ENCODE measurements at regions not wholly inside any gene's neighbourhood (a gene's known extent, or its start where the extent isn't known, plus 50 kb on each side); places are given as distances from the start of the nearest gene placed in this dataset.

- no peaks in the 10 kb centered on the region for H3K4me1 ChIP-seq (ENCODE audit: control insufficient read depth, extremely low read depth, insufficient read depth, low read length)
- H3K4me3 ChIP-seq (ENCODE audit: control insufficient read depth in 2 of 3, extremely low read depth in 1 of 3, insufficient read depth in 2 of 3, low read depth in 1 of 3, low read length in 3 of 3): no peak overlapping the region
- no peak overlapping the region for H3K9ac ChIP-seq (ENCODE audit: control insufficient read depth, extremely low read depth, insufficient read depth, low read length)
- H3K9me1 ChIP-seq (ENCODE audit: control insufficient read depth, extremely low read depth, insufficient read depth, low read length): no peaks in the 10 kb centered on the region
- no peaks in the 10 kb centered on the region for H3K36me3 ChIP-seq (ENCODE audit: control insufficient read depth in 2 of 2, extremely low read depth in 1 of 2, insufficient read depth in 2 of 2, low read length in 2 of 2)
- DNase-seq (ENCODE audit: low read depth, low spot score) (no peak), FAIRE-seq (no peak)
- TF ChIP-seq CTCF (optimal IDR thresholded peaks at IDR 0.05 in 1 of 3, IDR thresholded peaks at IDR 0.05 in 1 of 3, conservative IDR thresholded peaks at IDR 0.05 in 1 of 3; ENCODE audit: extremely low read depth in 1 of 3, insufficient read depth in 2 of 3, low read length in 3 of 3) (no peak), EZH2 (IDR thresholded peaks at IDR 0.05; ENCODE audit: low read length) (no peak)
- H4K20me1 ChIP-seq (ENCODE audit: control insufficient read depth, extremely low read depth, insufficient read depth, low read length): no peaks in the 10 kb centered on the region
- dilution Hi-C loops (cut with MboI; ENCODE audit: extremely low pct_ligation_motif_present, low sequenced_read_pairs): no loop called here
- H3K4me2 ChIP-seq (ENCODE audit: control insufficient read depth, extremely low read depth, insufficient read depth, low read depth, low read length): no peak overlapping the region
- no peaks in the 10 kb centered on the region for H3K79me2 ChIP-seq (ENCODE audit: control insufficient read depth, insufficient read depth, low read length)
- no peak overlapping the region for H2AFZ ChIP-seq (ENCODE audit: control insufficient read depth, low read length)
- no peaks in the 10 kb centered on the region for H3K9me3 ChIP-seq (ENCODE audit: control insufficient read depth, low read depth, low read length)
- no peak overlapping the region for H3K27ac ChIP-seq (ENCODE audit: control insufficient read depth, insufficient read depth, low read length)
- H3K27me3 ChIP-seq (ENCODE audit: control insufficient read depth, extremely low read depth, insufficient read depth, low read length): no peaks in the 10 kb centered on the region
Observed at GRCh38 chr20:22003680-22004079, 298.2 kb downstream of the PAX1 start.

GRCh38 chr20:22001886-22002285 lies 296.4 kb downstream of the PAX1 start:
- no peaks in the 10 kb centered on the region for H3K9me3 ChIP-seq (ENCODE audit: control insufficient read depth, low read depth, low read length)
- dilution Hi-C loops (cut with MboI; ENCODE audit: extremely low pct_ligation_motif_present, low sequenced_read_pairs): no loop called here
- H3K9ac ChIP-seq (ENCODE audit: control insufficient read depth, extremely low read depth, insufficient read depth, low read length): no peak overlapping the region
- H3K27me3 ChIP-seq (ENCODE audit: control insufficient read depth, extremely low read depth, insufficient read depth, low read length): no peaks in the 10 kb centered on the region
- H3K4me3 ChIP-seq (ENCODE audit: control insufficient read depth in 2 of 3, extremely low read depth in 1 of 3, insufficient read depth in 2 of 3, low read depth in 1 of 3, low read length in 3 of 3): no peak overlapping the region
- H3K27ac ChIP-seq (ENCODE audit: control insufficient read depth, insufficient read depth, low read length): no peak overlapping the region
- no peaks in the 10 kb centered on the region for H3K4me1 ChIP-seq (ENCODE audit: control insufficient read depth, extremely low read depth, insufficient read depth, low read length)
- H3K4me2 ChIP-seq (ENCODE audit: control insufficient read depth, extremely low read depth, insufficient read depth, low read depth, low read length): no peak overlapping the region
- TF ChIP-seq CTCF (optimal IDR thresholded peaks at IDR 0.05 in 1 of 3, IDR thresholded peaks at IDR 0.05 in 1 of 3, conservative IDR thresholded peaks at IDR 0.05 in 1 of 3; ENCODE audit: extremely low read depth in 1 of 3, insufficient read depth in 2 of 3, low read length in 3 of 3): no peak
- TF ChIP-seq EZH2 (IDR thresholded peaks at IDR 0.05; ENCODE audit: low read length): no peak
- H3K9me1 ChIP-seq (ENCODE audit: control insufficient read depth, extremely low read depth, insufficient read depth, low read length): no peaks in the 10 kb centered on the region
- H2AFZ ChIP-seq (ENCODE audit: control insufficient read depth, low read length): no peak overlapping the region
- no peak for FAIRE-seq
- DNase-seq (ENCODE audit: low read depth, low spot score): no peak
- H4K20me1 ChIP-seq (ENCODE audit: control insufficient read depth, extremely low read depth, insufficient read depth, low read length): no peaks in the 10 kb centered on the region
- no peaks in the 10 kb centered on the region for H3K36me3 ChIP-seq (ENCODE audit: control insufficient read depth in 2 of 2, extremely low read depth in 1 of 2, insufficient read depth in 2 of 2, low read length in 2 of 2)
- H3K79me2 ChIP-seq (ENCODE audit: control insufficient read depth, insufficient read depth, low read length): no peaks in the 10 kb centered on the region
